Dedifferentiated amniotic fluid mesenchymal stem cell (primary cell): ENCODE measurements at regions not wholly inside any gene's neighbourhood (a gene's known extent, or its start where the extent isn't known, plus 50 kb on each side); places are given as distances from the start of the nearest gene placed in this dataset.

Experiments used
- DNase-seq: peaks from one replicate; pipeline ENCODE4 v3.0.0-alpha.2; 2016; ENCODE audit errors: extremely low spot score

DNA sequence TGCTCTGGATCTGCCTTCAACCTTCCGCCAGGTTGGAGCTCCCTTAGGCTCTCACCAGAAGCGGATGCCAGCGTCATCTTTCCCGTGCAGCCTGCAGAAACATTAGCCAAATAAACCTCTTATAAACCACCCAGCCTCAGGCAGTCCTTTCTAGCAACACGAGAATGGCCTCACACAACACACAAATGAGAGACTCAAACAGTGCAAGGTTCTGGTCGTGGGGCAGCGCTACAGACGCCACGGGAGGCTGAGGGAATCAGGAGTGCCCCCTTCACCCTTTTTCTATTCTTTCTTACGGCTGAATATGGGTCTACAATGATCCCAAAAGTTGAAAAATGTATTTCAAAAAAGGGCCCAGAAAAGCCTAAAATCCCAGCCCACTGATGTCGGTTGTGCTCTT is 96.4 kb downstream of the FOXL3 start:
- no peak for DNase-seq

DNA sequence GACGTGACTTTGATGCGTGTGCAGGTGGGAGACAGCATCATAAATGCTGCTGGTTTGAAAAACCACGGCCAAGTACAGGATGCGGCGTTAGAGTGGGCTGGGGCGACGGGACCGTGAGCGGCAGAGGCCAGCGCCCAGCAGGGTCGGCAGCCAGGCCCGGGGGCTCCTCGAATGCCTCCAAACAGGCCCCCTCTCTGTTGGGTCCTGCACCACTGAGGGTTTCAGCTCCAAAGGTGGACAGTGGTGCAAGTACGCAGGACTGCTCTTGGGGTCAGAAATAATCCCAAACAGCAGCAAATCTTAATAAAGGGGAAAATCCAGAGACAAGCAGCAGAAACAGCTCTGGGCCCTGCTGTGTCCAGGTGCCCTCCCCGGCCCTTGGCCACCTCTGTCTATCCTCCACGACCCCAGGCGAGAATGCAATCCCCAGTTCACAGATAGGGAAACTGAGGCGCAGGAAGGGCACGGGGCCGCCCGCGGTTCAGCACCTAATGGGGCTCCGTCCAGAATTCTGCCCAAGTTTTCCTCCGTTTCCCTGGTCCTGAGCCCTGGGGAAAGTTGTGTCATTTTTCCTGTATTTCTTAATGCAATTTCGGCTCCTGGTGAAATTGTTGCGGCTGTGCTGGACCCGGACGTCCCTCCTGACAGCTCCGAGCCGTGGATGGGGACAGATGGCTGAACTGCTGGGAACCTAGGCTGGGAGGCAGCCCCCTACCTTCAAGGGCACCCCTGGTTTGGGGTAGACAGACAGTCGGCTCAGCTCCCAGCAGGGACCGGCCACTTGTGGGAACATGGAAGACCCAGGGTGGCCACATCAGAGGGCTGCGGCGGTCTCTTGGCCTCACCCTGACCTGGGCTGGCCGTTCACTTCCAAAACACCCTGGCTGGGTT is 97.4 kb downstream of the FOXL3 start:
- no peak for DNase-seq

DNA sequence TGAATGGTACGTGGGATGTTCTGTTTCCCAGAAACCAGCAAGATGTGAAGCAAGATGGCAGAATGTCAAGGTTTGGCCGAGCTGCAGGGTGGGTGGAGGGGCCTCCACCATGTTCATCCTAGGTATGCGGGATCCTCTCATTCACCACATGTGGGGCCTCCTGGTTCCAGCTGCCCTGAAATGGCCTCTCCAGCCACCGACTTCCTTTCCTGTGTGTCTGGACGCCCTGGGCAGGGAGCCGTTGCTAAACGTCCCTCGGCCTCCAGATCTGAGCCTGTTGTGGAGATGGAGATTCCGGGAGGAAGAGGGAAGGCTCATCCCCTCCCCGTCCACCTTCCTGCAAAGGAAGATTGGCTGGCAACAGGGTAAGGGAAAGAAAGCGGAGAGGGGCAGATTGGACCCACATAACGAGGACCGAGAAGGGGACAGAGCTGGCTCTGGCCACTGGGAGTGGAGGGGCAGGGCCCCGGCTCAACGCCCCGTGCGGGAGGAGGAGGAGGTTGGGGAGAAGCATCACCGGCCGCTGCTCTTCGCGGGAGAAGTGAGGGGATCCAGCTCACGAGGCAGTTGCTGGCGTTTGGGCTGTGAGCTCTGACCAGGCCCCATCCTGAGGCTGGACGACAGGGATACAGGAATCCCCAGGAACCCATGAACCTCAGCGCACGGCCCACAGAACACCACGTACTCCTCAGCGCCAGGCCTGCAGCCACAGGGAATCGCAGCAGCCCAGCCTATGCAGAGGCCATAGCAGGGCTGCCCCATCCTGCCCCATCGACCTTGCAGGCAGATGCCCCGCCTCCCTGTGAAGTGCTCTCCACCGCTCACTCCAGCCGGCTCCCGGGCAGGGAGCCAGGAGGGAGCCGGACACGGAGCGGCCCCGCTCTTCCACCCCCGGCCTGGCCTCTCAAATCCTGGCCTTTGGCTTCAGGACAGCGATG is 98.3 kb downstream of the FOXL3 start:
- no peak for DNase-seq

DNA sequence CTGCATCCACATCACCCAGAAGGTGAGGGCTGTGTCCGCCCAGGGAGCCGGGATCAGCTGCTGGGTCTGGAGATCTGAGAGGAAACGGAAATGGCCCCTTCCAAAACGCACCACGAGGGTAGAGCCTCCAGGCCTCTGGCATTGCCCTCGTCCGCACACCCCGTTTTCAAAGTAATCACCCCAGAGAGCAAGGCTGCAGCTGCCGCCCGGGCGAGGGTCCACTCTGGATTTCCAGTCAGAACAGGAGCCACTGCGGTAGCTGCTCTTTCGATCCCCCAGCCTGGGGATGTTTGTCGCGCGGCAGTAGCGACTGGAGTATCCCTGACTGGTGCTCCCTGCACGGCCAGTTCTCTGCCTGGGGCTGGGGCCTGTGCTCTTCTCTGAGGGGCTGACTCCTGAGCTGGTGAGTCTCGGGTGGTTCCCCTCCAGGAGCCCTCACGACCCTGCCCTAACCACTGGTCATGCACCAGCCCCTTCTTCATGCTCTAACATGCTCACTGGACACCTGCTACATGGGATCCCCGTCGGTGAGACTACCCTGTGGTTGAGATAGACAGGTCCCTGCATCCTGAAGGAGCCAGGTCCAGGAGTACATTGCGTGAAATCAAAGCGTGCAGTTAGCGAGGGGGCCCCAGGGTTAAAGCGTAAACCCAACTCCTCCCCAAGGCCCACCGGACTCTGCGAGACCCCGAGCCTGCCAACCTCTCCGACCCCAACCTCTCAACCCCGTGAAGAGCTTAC is 99.2 kb downstream of the FOXL3 start:
- no peak for DNase-seq

DNA sequence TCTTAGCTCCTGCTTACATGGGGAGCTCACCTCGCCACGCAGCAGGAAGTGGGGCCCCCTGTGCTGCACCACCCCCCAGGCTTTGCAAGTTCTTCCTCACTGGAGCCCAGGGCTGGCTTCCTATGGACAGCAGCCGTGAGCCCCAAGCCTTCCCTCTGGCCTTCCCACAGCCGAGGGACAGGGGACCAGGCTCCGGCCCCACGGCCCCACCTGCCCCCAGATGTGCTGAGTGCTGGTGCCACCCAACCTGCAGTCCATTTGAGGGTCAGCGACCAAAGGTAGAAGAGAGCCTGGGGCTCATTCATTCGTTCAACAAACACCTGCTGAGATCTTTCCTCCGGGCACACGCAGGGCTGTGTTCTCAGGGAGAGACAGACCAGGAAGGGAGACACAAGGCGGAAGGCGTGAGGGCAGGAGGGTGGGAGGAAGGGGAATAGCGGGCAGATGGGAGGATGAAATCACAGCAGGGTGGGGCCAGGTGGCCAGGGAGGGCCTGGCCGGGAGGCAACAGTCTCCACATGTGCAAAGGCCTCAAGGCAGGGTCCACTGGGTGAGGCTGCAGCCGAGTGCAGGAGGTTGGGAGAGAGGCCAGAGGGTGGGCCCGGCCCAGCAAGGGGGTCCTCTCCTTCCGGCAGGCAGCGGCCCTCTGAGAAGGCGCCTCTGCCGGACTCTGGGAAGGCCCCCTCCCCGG is 100.1 kb downstream of the FOXL3 start:
- no peak for DNase-seq

DNA sequence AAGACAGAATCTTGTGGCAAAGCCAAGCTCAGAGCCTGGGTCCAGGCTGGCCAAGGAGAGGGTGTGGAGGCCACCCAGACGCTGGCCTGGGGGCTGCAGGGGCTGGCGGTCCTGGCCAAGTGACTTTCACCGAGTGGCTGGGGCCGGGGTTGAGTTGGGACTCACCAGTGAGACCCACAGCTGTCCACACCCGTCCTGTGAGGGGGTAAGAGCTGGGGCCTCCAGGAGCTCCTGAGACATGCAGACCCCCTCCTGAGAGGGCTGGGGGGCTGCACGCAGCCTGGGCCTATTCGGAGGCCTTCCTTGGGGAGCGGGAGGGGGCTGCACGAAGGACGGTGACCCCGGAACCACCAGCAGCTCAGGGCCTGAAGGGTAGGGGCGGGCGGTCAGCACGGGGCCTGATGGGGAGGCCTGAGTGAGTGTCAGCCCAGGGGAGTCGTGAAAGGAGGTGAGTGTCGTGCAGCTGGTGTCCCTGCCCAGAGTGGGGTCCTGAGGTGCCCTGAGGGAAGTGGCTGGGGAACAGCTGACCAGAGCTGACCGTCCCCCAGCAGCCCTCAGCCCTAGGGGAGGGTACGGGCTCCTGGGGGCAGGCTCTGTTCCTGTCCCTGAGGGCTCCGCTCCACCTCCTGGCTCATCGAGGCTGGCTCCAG is 100.9 kb downstream of the FOXL3 start:
- DNase-seq: no peak

DNA sequence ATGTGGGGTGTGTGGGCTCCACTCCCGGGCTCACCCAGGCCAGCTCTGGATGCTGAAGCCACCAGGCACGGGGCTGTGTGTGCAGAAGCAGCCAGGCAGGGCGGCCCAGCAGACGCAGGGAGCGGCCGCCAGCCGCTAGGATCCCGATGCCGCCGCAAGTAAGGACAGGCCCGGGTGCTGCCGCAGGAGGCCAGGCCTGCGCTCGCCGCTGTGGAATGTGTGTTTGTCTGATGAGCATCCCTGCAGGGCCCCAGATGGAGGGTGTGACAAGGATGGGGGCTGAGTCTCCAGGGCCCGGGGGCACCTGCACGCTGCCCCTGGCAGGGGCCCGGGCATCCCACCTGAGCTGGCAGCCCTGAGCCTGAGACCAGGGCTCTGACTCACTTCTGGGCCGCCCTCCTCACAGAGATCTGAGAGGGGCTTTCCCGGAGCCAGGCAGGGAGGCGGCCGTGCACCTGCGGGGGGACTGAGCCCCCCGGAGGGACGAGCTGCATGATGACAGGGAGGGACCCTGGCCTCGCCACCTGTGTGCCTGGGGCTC is 101.5 kb downstream of the FOXL3 start:
- DNase-seq: no peak

DNA sequence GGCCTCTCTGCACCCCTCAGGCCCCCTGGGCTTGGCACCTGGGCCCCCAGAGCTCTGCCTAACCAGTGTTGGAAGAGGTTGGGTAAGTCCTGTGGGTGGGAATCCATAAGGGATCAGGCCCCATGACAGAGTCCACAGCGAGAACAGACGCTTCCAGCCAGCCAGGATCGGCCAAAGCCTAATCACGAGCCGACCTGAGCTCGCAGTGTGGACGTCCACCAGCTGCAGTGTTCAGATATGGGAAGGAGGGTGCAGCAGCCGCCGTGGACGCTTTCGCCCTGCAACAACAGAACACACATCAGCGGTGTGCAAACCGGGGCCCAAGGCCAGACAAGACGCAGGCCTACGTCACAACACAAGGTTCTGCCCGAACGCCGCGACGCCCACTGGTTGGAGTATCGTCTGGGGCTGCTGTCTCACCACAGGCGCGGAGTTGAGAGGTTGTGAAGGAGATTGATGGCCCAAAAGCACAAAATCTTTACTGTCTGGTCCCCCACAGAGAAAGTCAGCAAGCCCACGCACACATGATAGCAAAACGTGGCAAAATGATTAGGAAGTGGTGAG is 102.1 kb downstream of the FOXL3 start:
- no peak for DNase-seq

DNA sequence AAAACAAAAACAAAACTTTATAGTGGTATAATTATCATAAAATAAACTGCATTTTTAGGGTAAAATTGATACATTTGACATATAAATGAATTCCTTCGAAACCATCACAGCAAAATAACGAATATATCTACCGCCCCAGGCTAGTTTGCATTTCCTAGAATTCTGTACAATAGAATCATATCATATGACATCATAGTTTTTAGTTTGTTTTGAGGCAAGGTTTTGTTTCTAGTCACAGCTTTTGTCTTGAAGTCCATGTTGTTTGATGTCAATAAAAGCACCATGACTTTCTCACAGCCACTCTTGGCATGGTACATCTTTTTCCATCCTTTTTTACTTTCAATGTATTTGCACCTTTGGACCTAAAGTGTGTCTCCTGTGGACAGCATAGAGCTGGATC is 102.9 kb downstream of the FOXL3 start:
- no peak for DNase-seq

DNA sequence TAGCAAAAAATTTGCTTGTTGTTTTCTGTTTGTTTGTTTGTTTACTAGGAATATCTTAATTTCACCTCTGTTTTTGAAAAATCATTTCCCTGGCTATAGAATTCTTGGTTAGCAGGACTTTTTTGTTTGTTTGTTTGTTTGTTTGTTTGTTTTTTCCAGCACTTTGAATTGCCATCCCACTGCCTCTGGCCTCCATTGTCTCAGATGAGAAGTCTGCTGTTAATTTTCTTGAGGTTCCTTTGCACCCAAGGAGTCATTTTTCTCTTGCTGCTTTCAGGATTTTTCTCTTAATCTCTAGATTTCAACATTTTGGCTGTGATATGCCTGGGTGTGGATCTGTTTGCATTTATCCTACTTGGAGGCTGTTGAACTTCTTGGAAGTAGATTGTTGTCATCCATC is 105.7 kb downstream of the FOXL3 start:
- DNase-seq: no peak

DNA sequence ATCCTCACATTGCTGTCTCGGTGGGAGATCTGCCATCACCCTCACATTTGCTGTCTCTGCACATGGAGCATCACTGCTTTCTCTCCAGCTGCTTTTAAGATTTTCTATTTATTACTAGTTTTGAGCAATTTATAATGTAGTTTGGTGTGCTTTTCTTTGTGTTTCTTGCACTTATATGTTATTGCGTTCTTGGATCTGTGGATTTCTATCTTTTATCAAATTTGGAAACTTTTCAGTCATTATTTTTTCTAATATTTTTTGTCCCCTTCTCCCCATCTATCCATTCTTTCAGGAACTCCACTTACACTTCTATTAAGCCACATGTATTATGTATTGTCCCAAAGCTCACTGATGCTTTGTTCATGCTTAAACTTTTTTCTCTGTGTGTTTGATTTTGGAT is 108.9 kb downstream of the FOXL3 start:
- no peak for DNase-seq

DNA sequence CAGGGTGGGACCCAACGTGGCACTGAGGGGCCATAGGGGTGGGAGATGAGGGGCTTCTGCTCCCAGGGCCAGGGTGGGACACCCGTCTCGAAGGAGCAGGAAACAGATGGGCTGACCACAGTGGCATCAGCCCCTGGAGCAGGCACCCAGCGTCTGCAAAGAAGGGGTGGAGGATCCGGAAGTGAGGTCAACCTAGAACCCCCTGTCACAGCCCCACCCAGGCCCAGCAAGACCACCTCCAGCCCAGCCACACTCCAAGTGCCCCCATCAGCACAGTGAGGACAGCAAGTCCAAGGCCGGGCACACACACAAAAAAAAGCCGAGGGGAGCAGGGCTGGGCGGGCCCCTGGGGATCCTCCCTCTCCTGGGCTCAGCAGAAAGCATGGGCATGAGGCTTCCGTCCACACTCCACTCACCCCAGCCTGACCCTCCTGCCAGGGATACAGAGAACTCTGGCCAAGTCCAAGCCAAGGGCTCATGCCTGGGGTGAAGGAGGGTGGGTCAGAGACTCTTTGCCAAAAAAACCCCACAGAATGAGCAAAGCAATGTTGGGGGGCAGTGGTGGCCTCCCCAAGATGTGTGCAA is 111.0 kb downstream of the FOXL3 start:
- DNase-seq: no peak

DNA sequence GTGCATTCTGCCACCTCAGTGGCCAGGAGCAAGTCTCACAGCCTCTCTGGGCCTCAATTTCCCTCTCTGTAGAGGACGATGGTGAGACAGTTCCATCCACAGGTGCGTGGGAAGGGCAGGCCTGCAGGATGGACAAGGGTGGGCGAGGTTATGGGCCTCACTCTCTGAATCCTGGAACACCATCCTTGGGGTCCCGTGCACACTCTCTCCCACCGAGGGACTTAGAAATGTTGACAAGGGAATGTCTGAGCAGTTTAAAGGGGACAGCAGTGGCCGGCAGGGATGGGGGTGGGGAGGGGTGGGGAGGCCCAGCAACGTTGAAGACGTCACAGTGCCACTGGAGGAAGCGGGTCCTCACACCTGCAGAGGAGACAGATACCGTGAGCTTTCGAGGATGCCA is 111.5 kb downstream of the FOXL3 start:
- no peak for DNase-seq

DNA sequence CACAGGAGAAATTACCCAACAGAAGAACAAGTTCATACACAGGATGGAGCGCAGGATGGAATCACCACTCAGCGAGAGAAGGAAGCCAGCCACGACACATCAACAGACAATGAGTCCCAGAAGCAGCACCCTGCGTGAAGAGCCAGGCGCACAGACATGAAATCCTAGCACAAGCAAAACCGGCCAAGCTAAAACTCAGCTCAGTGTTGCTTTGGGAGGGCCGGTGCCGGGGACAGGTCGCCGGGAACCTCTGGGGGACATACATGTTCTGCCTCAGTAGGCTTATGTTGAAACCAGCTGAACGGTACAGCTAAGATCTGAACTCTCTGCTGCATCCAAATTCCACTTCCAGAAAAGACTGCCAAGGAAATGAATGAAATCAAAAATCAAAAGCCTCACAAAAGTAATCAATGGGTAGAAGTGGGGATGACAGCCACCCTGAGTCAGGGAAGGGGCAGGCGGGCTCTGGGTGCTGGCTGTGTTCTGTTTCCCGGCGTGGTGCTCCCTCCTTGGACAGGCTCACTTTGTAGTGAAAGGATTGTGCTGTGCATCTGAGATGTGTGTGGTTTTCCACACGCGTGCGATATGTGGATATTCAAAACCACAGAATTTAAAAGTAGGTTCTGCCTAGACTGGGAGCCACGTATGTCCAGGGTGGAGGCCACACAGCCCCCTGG is 114.7 kb downstream of the PDGFA start:
- no peak for DNase-seq

DNA sequence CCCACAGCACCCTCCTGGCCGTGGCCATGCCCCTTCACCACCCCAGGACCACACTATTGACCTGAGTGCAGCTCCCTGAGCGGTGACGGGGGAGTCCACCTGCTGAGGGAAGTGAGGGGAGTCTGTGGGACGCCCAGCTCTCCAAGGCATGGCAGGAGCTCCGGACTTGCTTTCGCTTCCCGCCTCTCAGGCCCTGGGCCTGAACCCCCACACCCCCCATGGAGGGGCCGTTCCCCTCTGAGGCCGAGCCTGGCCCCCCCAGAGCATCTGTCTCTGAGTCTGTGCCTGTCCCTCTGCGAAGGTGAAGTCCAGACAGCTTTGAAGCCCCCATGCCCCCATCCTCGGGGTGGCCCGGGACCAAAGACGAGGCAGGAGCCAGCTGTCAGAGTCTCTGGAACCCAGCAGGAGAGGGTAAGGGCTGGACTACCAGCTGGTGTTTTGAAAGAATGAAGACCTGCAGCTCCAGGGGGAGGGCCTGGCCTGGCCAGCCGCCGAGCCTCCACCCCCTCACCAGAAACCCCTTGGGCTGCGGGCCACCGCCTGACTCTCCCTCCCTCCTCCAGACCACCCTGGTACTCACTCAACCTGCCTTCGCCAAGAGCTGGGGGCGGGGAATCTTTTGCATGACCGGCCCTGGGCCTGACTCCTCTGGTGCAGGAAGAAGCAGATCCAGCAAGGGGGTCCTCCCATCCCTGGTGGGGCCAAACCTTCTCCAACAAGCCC is 114.0 kb downstream of the PDGFA start:
- DNase-seq: no peak

DNA sequence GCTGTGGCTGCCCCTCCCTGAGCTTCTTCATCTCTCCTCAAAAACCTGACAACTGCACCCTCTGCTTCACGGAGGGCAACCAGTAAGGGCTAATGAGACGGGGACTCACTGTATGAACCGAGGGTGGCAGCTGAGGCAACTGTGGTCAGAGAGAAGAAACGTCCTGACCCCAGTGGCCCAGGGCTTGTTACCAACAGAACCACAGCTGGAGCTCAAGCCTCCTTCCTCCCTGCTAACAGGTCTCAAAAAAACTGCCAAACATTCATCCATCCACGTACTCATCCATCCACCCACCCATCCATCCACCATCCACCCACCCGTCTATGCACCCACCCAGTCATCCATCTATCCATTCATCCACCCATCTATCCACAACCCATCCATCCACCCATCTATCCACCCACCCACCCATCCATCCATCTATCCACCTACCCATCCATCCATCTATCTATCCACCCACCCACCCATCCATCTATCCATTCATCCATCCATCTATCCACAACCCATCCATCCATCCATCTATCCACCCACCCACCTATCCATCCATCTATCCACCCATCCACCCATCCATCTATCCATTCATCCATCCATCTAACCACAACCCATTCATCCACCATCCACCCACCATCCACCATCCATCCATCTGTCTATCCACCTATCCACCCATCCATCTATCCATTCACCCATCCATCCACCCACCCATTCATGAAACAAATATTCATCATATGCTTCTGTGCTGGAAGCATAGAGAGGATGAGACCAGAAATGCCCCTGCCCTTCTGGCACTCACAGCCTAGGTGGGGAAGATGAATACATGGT is 111.7 kb downstream of the PDGFA start:
- no peak for DNase-seq

DNA sequence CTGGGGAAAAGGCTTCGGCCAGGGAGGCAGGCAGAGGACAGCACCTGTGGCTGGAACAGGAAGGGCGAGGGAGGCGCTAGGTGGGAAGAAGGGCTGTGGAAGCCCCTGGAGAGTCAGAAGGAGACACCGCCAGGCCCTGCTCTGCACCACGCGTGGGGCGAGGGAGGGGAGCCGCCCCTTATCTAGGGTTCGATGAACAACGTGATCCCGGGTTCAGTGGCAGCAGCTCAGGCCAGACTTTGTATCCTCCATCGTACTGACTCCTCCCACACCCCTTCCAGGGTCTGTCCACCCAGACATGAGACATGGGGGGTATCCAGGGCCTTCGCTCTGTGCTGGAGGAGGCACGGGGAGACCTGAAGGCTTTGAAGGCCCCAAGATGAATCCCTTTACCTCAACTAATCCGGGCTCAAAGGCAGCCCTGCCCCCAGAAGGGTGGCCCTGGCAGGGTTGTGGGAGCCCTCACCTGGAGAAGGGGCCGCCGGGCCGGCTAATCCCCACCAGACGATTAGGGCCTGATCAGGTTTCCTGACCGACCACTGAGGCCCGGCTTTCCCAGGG is 110.8 kb downstream of the PDGFA start:
- DNase-seq: no peak
